Fibroblast of lung (primary cell): ENCODE measurements at regions not wholly inside any gene's neighbourhood (a gene's known extent, or its start where the extent isn't known, plus 50 kb on each side); places are given as distances from the start of the nearest gene placed in this dataset.

ENCODE experiments used
- CTCF ChIP-seq, 2 donors: IDR thresholded peaks in 1 of 2; conservative IDR thresholded peaks in 1 of 2; 1 replicate in 1 of 2; 2 replicates in 1 of 2; pipeline ENCODE4 v1.5.1; 2011 to 2012; ENCODE audit warnings: low read length in 2 of 2, control low read depth in 1 of 2, inconsistent platforms in 1 of 2, low read depth in 1 of 2, mild to moderate bottlenecking in 1 of 2
- EZH2 ChIP-seq: IDR thresholded peaks from 2 replicates; pipeline ENCODE4 v1.5.1; 2012; ENCODE audit warnings: low read length, control low read depth, mild to moderate bottlenecking; ENCODE audit errors: missing control alignments

- TF ChIP-seq CTCF (conservative IDR thresholded peaks at IDR 0.05 in 1 of 2, IDR thresholded peaks at IDR 0.05 in 1 of 2; ENCODE audit: low read depth in 1 of 2, low read length in 2 of 2) (no peak), EZH2 (no peak)
These were observed 218.1 kb downstream of the AUH start for GRCh38 chr9:91143642-91144041.
